KMS-11 (cell line): ENCODE measurements at regions not wholly inside any gene's neighbourhood (a gene's known extent, or its start where the extent isn't known, plus 50 kb on each side); places are given as distances from the start of the nearest gene placed in this dataset.

Source experiments
- H2AFZ ChIP-seq: fragments of 200-600 bp; sonication (generic); 2 replicates; pipeline ENCODE4 v1.6.1; 2016; ENCODE audit warnings: antibody characterized with exemption, mixed run types, low read depth
- H3K27ac ChIP-seq: fragments of 200-600 bp; sonication (generic); 2 replicates; pipeline ENCODE4 v1.6.1; 2016; ENCODE audit warnings: mild to moderate bottlenecking, mixed run types
- H3K27me3 ChIP-seq: fragments of 200-600 bp; sonication (generic); 2 replicates; pipeline ENCODE4 v1.6.1; 2017; ENCODE audit warnings: mild to moderate bottlenecking, low read depth, mixed run types, moderate library complexity; ENCODE audit not compliant: insufficient read depth
- H3K36me3 ChIP-seq: fragments of 200-600 bp; sonication (generic); 2 replicates; pipeline ENCODE4 v1.6.1; 2017; ENCODE audit warnings: mild to moderate bottlenecking, mixed run types; ENCODE audit not compliant: insufficient read depth
- H3K4me1 ChIP-seq: fragments of 200-600 bp; sonication (generic); 2 replicates; pipeline ENCODE4 v1.6.1; 2016; ENCODE audit warnings: mild to moderate bottlenecking, low read depth, mixed run types; ENCODE audit not compliant: poor library complexity, severe bottlenecking
- H3K4me2 ChIP-seq: fragments of 200-600 bp; sonication (generic); 2 replicates; pipeline ENCODE4 v1.7.0; 2016; ENCODE audit warnings: mild to moderate bottlenecking, mixed run types
- H3K4me3 ChIP-seq: fragments of 200-600 bp; sonication (generic); IDR thresholded peaks from 2 replicates; pipeline ENCODE4 v1.6.1; 2017; ENCODE audit warnings: low read depth, low read length, mixed read lengths; ENCODE audit not compliant: insufficient read depth
- H3K79me2 ChIP-seq: fragments of 200-600 bp; sonication (generic); 2 replicates; pipeline ENCODE4 v1.6.1; 2016; ENCODE audit warnings: low read depth, mixed run types; ENCODE audit not compliant: insufficient read depth
- H3K9ac ChIP-seq: fragments of 200-600 bp; sonication (generic); 2 replicates; pipeline ENCODE4 v1.6.1; 2016; ENCODE audit warnings: mild to moderate bottlenecking, mixed run types
- H4K20me1 ChIP-seq: fragments of 200-600 bp; sonication (generic); 2 replicates; pipeline ENCODE4 v1.6.1; 2016; ENCODE audit warnings: mild to moderate bottlenecking, mixed run types; ENCODE audit not compliant: insufficient read depth
- CTCF ChIP-seq: fragments of 200-600 bp; sonication (generic); conservative IDR thresholded peaks from 2 replicates; pipeline ENCODE4 v1.6.1; 2017; ENCODE audit warnings: low read depth, mild to moderate bottlenecking, antibody characterized with exemption, low read length, moderate library complexity, mixed read lengths

GRCh38 chr5:115393239-115393638, 96.8 kb upstream of the CCDC112 start:
- no peak overlapping the region for H3K4me3 ChIP-seq
- H3K27ac ChIP-seq: no peak overlapping the region
- TF ChIP-seq CTCF: no peak
- H3K36me3 ChIP-seq: no peaks in the 10 kb centered on the region
- H2AFZ ChIP-seq: no peak overlapping the region
- no peaks in the 10 kb centered on the region for H3K79me2 ChIP-seq
- H4K20me1 ChIP-seq: no peaks in the 10 kb centered on the region
- no peak overlapping the region for H3K4me2 ChIP-seq
- no peak overlapping the region for H3K9ac ChIP-seq
- no peaks in the 10 kb centered on the region for H3K4me1 ChIP-seq
- H3K27me3 ChIP-seq: no peaks in the 10 kb centered on the region

GRCh38 chr5:115392611-115393010, 96.2 kb upstream of the CCDC112 start:
- Histone ChIP-seq H3K4me3 (no peak overlapping the region), H3K36me3 (no peaks in the 10 kb centered on the region), H4K20me1 (no peaks in the 10 kb centered on the region), H3K79me2 (no peaks in the 10 kb centered on the region), H3K9ac (no peak overlapping the region), H3K27ac (no peak overlapping the region), H3K27me3 (no peaks in the 10 kb centered on the region), H2AFZ (no peak overlapping the region), H3K4me2 (no peak overlapping the region), H3K4me1 (no peaks in the 10 kb centered on the region)
- no peak for TF ChIP-seq CTCF

GRCh38 chr5:115391780-115392179, 95.3 kb upstream of the CCDC112 start:
- no peaks in the 10 kb centered on the region for H4K20me1 ChIP-seq
- TF ChIP-seq CTCF: no peak

GRCh38 chr5:115389799-115390382, 93.4 kb upstream of the CCDC112 start:
- H3K4me1 ChIP-seq: no peaks in the 10 kb centered on the region
- H2AFZ ChIP-seq: no peak overlapping the region
- no peaks in the 10 kb centered on the region for H4K20me1 ChIP-seq
- H3K4me3 ChIP-seq: no peak overlapping the region
- no peaks in the 10 kb centered on the region for H3K36me3 ChIP-seq
- H3K9ac ChIP-seq: no peak overlapping the region
- no peaks in the 10 kb centered on the region for H3K79me2 ChIP-seq
- no peaks in the 10 kb centered on the region for H3K27me3 ChIP-seq
- no peak overlapping the region for H3K4me2 ChIP-seq
- H3K27ac ChIP-seq: no peak overlapping the region
- TF ChIP-seq CTCF: no peak

More at GRCh38 chr5:115391780-115392179, 95.3 kb upstream of the CCDC112 start:
- H3K27me3 ChIP-seq: no peaks in the 10 kb centered on the region
- no peaks in the 10 kb centered on the region for H3K36me3 ChIP-seq
- H2AFZ ChIP-seq: no peak overlapping the region
- no peaks in the 10 kb centered on the region for H3K79me2 ChIP-seq
- H3K9ac ChIP-seq: no peak overlapping the region
- no peak overlapping the region for H3K27ac ChIP-seq
- no peak overlapping the region for H3K4me2 ChIP-seq
- H3K4me1 ChIP-seq: no peaks in the 10 kb centered on the region
- H3K4me3 ChIP-seq: no peak overlapping the region
